A549 (cell line): ENCODE measurements at regions not wholly inside any gene's neighbourhood (a gene's known extent, or its start where the extent isn't known, plus 50 kb on each side); places are given as distances from the start of the nearest gene placed in this dataset.

Experiments used
- CEBPB ChIP-seq, 2 experiments: fragments of >200 bp in 1 of 2; sonication (Bioruptor Twin) in 1 of 2; formaldehyde crosslinking in 1 of 2; IDR thresholded peaks; 2 replicates each; pipeline ENCODE4 v1.6.1; 2012 to 2016
- E2F6 ChIP-seq: IDR thresholded peaks from 2 replicates; pipeline ENCODE4 v1.6.1; 2012; ENCODE audit warnings: low read depth, borderline replicate concordance
- GATA3 ChIP-seq: IDR thresholded peaks from 2 replicates; pipeline ENCODE4 v1.6.1; 2012; ENCODE audit warnings: borderline replicate concordance
- JUN ChIP-seq, 2 experiments: fragments of >200 bp; sonication (Bioruptor Twin); formaldehyde crosslinking; IDR thresholded peaks; 2 replicates in 1 of 2; 3 replicates in 1 of 2; pipeline ENCODE4 v1.6.1; 2016 to 2017
- KDM5A ChIP-seq: fragments of 200-600 bp; sonication (generic); IDR thresholded peaks from 2 replicates; pipeline ENCODE4 v1.6.1; 2016; ENCODE audit warnings: antibody characterized with exemption, mild to moderate bottlenecking
- PHF8 ChIP-seq: fragments of 200-600 bp; sonication (generic); IDR thresholded peaks from 2 replicates; pipeline ENCODE4 v1.6.1; 2016; ENCODE audit warnings: low read depth, mild to moderate bottlenecking, antibody characterized with exemption, moderate library complexity, borderline replicate concordance
- POLR2AphosphoS2 ChIP-seq: conservative IDR thresholded peaks from 2 replicates; pipeline ENCODE4 v1.6.1; 2012; ENCODE audit warnings: low read length, improper control_type of control experiment, inconsistent platforms
- SMC3 ChIP-seq: fragments of >200 bp; sonication (Bioruptor Twin); formaldehyde crosslinking; IDR thresholded peaks from 3 replicates; pipeline ENCODE4 v1.6.1; 2018; ENCODE audit warnings: inconsistent platforms
- TF ChIP-seq, protein P1 (sequence below): fragments of >200 bp; sonication (Bioruptor Twin); formaldehyde crosslinking; IDR thresholded peaks from 3 replicates; pipeline ENCODE4 v1.5.1; 2016
- TF ChIP-seq, protein P2 (sequence below): fragments of 200-600 bp; sonication (generic); IDR thresholded peaks from 2 replicates; pipeline ENCODE4 v1.6.1; 2016; ENCODE audit warnings: antibody characterized with exemption, mild to moderate bottlenecking, moderate library complexity
- TF ChIP-seq, protein P3 (sequence below): fragments of 450-650 bp; IDR thresholded peaks from 2 replicates; pipeline ENCODE4 v1.6.1; 2014; ENCODE audit warnings: antibody characterized with exemption

- no peak for TF ChIP-seq SMC3
- no peak for TF ChIP-seq GATA3
- TF ChIP-seq KDM5A: no peak
- TF ChIP-seq POLR2AphosphoS2: no peak
- TF ChIP-seq E2F6: no peak
- TF ChIP-seq, protein P1, sequence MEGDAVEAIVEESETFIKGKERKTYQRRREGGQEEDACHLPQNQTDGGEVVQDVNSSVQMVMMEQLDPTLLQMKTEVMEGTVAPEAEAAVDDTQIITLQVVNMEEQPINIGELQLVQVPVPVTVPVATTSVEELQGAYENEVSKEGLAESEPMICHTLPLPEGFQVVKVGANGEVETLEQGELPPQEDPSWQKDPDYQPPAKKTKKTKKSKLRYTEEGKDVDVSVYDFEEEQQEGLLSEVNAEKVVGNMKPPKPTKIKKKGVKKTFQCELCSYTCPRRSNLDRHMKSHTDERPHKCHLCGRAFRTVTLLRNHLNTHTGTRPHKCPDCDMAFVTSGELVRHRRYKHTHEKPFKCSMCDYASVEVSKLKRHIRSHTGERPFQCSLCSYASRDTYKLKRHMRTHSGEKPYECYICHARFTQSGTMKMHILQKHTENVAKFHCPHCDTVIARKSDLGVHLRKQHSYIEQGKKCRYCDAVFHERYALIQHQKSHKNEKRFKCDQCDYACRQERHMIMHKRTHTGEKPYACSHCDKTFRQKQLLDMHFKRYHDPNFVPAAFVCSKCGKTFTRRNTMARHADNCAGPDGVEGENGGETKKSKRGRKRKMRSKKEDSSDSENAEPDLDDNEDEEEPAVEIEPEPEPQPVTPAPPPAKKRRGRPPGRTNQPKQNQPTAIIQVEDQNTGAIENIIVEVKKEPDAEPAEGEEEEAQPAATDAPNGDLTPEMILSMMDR: no peak
- no peak for TF ChIP-seq PHF8
- no peak for TF ChIP-seq CEBPB (IDR thresholded peaks at IDR 0.05)
- no peak for TF ChIP-seq JUN (IDR thresholded peaks at IDR 0.05)
- TF ChIP-seq, protein P2, sequence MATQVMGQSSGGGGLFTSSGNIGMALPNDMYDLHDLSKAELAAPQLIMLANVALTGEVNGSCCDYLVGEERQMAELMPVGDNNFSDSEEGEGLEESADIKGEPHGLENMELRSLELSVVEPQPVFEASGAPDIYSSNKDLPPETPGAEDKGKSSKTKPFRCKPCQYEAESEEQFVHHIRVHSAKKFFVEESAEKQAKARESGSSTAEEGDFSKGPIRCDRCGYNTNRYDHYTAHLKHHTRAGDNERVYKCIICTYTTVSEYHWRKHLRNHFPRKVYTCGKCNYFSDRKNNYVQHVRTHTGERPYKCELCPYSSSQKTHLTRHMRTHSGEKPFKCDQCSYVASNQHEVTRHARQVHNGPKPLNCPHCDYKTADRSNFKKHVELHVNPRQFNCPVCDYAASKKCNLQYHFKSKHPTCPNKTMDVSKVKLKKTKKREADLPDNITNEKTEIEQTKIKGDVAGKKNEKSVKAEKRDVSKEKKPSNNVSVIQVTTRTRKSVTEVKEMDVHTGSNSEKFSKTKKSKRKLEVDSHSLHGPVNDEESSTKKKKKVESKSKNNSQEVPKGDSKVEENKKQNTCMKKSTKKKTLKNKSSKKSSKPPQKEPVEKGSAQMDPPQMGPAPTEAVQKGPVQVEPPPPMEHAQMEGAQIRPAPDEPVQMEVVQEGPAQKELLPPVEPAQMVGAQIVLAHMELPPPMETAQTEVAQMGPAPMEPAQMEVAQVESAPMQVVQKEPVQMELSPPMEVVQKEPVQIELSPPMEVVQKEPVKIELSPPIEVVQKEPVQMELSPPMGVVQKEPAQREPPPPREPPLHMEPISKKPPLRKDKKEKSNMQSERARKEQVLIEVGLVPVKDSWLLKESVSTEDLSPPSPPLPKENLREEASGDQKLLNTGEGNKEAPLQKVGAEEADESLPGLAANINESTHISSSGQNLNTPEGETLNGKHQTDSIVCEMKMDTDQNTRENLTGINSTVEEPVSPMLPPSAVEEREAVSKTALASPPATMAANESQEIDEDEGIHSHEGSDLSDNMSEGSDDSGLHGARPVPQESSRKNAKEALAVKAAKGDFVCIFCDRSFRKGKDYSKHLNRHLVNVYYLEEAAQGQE: no peak
- TF ChIP-seq, protein P3, sequence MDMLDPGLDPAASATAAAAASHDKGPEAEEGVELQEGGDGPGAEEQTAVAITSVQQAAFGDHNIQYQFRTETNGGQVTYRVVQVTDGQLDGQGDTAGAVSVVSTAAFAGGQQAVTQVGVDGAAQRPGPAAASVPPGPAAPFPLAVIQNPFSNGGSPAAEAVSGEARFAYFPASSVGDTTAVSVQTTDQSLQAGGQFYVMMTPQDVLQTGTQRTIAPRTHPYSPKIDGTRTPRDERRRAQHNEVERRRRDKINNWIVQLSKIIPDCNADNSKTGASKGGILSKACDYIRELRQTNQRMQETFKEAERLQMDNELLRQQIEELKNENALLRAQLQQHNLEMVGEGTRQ: no peak
Observed at GRCh38 chr9:87178302-87178701, 231.0 kb upstream of the GAS1 start.
